ENCODE measurements at regions not wholly inside any gene's neighbourhood (a gene's known extent, or its start where the extent isn't known, plus 50 kb on each side); places are given as distances from the start of the nearest gene placed in this dataset.

DNA sequence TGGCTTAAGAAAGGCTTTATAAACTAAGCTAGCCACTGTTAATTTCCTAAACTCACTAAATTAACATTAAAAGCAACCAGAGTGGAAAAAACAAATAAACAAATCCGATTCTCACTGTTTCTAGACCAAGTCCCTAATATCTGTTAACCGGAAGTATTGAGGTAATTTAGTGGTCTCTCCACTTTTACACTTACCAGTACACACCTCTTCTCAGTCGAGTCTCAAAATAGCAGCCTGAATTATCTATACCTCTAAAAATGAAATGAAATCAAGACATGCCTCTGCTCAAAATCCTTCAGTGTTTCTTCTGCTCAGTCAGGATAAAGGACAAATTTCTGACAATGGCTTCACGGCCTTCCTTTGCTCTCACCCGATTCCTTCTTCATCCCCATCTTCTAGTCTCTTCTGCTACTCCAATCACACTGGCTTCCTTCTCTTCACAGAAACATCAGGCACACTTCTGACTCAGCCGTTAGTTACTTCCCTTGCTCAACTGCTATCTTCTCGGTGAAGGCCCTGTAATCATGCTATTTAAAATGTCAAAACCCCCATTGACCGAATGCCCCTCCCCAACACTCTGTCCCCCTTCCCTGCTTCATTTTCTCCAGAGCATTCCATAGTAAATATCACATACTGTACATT is 161.3 kb downstream of the KITLG start:
- no peak for DNase-seq

DNA sequence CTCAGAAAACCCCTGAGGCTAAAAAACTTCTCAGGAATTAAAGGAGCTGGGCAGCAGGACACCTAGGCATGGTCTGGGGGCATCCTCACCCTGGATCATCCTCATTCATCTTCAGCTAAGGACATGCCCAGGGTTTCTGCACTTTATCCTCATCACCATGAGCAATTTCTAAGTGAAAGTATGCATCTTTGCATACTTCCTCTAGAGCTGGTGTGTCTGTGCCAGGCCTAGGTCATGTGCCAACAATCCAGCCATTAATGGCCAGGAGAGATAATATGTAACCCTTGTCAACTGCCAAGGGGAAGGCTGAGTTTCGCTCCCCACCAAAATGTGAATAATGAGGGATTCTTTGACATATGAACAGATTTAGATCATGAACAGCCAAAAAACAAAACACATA is 160.5 kb downstream of the KITLG start:
- DNase-seq = no peak

DNA sequence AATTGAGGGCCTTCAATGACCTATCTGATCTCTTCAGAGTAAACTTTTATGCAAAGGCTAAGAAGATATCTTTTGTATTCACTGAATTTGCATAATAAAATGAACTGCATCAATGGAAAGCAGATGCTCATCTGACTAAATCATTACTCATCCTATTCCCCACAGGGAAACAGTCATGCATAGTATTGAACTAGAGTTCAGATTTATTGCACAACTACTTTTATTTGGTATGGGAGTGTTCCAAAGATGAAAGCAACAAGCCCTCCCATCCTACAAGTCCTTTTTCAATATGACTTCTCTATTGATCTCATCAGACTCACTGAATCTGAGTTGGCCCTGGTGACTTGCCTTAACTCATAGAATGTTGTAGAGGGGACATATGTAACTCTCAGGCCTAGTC is 159.8 kb downstream of the KITLG start:
- DNase-seq = no peak

DNA sequence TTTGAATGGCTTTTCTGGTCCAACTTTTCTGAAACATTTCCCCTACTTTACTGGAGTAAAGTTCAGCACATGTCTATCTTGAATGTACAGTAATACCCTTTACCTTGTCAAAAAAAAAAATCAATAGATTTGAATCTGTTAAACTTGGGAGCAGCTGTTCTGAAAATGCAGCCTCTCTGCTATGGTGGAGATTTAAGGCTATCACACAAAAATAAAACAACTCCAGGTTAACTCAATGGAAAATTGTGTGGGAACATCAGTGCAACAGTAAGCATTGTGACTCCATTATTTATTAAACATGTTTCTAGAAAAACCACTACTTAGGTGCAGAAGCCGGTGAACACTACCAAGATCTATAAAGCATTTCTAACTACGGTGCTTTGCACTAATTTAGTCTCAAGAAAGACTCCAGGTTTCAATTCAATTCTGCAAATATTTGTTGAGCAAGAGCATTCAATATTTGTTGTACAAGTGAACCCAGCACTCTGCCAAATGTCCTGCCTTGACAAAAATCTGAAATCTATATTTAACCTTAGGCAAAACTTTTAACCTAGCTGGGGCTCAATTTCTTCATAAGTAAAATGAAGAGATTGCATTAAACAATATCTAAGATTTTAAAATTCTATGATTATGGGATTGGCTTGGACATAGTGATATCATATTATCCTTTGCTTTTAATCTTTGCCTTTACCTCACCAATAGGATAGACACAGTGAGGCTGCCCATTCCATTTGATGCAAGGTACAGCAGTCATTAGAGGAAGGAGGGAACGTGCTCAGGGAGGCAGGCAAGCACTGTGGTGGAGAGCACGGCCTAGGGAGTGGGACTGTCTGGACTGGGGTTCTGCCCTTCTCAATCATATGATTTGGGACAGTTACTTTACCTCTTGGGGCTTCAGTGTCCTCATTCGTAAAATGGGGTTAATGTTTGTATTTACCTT is 155.2 kb downstream of the KITLG start:
- no peak for DNase-seq

DNA sequence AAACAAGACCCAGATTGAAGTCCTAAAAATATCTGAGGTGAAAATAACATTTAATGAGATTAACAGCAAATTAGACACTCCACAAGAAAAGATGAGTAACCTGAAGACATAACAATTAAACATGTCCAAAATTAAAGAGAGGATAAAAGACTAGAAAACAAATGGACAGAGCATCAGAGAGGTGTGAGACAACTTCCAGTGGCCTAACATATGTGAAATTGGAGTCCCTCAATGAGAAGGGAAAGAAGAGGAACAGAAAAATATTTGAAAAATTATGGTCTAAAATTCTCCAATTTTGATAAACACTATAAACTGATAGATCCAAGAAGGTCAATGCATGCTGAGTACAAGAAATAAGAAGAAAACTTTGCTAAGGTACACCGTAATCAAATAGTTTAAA is 151.9 kb downstream of the KITLG start:
- no peak for DNase-seq

DNA sequence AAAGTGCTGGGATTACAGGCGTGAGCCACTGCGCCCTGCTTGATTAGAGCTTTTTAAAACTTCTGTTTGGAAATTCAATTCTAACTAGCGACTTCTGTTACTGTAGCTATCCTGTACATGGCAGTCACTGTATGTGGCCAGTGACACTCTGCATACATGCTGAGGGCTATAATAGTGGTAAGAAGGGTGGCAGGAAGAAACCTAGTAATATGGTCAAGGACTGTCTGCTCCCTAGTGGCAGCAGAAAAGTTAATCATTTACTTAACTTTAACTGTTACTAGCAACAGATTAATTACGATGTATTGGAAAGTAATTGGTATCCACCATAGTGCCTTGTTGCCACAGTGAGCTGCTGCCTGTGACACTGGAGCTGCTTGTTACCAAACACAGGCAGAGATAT is 149.0 kb downstream of the KITLG start:
- DNase-seq = no peak

DNA sequence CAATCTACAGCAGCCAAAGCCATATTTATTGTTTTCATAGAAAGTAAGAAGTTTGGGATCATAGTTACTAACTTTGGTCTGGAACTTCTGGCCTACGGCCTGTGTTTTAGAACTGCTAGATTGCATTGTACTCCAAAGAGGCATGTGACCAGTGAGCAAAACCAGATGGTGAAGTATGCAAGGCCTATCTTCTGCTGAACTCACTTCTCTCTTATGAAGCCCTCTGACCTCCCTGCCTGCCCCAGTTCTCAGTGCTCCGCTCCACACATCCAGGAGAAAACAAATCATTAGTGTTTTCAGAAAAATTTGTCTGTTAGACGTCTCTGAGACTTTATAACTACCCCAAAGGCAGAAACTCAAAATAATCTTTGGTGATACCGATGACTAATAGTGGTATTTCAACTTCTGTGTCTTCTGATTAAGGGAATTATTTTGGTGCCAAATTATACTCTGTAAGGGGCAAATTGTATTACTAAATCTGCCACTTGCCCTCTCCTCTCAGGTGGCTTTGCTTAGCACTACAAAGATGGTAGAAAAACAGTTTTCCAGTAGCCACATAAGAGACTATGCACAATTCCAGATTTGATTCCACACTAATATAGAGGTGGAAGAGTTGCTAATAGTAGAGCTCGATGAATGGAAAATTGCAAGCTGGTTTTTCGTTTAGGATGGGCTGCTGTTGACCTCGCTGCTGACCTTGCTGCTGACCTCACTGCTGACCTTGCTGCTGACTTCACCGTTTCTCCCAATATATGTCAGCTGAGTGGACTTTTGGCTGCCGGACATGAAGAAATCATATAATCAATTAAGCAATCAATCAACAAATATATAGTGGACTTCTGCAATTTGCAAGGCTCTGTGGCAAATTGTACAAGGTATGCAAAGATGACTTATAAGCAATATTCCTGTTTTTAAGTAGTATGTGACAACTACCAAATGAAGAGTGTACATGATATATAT is 147.5 kb downstream of the KITLG start:
- DNase-seq = no peak

DNA sequence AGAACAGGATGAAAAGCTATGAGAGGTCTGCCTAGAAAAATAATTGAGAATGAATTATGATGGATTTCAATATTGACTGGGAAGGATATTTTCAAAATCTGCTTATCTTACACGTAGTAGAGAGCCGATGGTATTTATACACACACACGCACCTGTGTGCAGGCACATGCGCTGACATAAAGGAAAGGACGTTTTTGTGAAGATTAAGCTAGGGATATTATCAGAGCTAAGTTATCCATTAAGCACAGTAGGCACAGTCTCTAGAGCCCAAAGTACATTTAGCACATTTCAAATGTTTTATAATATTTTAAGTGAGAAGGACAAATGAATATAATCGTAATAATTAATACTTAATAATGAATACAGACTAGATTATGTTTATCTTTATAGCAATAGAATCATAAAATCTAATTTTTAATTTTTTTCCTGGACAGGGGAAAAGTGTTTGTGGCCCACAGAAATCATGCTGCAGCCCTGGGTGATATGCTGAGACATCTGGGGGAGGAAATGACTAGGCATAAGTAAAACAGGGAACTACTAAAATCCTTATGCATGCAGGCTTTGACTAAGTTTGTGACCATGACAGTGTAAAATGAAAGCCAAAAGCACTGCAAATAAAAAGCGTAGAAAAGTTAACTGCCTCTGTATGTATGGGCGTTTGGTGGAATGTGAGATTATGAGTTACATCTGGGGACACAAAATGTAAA is 146.1 kb downstream of the KITLG start:
- no peak for DNase-seq

DNA sequence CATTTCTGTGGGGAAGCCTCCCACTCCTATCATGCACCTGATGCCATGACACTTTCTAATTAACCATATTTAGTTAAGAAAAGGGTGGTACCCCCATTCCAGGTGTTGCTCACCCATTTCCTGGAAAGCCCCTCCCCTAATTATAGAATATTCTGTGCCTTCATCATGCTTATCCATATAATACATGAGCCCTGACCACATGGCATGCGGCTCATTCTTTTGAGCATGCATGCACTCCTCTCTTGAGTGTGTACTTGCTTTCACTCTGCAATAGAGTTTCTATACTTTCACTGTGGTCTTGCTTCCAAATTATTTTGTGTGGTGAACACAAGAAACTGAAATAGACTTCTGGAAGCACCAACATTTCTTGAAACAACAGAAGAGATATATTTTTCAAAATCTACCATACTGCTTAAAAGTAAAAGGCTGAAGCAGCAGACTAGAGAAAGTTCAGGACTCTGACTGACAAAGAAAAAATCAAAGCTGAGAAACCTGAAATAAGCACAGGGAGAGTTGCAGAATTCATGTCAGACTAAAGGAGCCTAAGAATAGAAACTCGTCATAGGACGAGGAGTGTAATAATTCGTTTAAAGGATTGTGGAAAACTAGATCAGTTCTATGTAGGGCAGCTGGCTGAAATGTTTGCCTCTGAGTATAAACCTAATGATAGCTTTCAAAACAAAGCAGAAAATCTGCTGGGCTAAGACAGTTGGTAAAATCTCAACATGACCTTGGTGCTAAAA is 144.8 kb downstream of the KITLG start:
- DNase-seq = no peak

DNA sequence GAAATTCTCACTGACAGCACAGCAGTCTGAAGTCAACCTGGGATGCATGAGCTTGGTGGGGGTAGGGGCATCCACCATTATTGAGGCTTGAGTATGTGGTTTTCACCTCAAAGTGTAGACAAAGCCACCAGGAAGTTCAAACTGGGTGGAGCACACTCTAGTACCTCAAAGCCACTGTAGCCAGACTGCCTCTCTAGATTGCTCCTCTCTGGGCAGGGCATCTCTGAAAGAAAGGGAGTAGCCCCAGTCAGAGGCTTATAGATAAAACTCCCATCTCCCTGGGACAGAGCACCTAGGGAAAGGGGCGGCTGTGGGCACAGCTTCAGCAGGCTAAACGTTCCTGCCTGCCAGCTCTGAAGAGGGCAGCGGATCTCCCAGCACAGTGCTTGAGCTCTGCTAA is 143.0 kb downstream of the KITLG start:
- DNase-seq = no peak

Measured in activated effector memory CD4-positive, alpha-beta T cell treated with anti-CD3 and anti-CD28 coated beads, Interleukin-2, amount 50 U/mL, for 16 hours (primary cell).